LoVo (cell line): ENCODE measurements at regions not wholly inside any gene's neighbourhood (a gene's known extent, or its start where the extent isn't known, plus 50 kb on each side); places are given as distances from the start of the nearest gene placed in this dataset.
"Not testable (repeated sequence)": the region's sequence is repeated elsewhere in the genome, so short reads cannot be mapped to it uniquely, and the experiment has no call there.

Source experiments
- DNase-seq: peaks from one replicate; pipeline ENCODE4 v3.0.0-alpha.2; 2016; ENCODE audit warnings: low spot score

GRCh38 chr1:30250338-30250983 is 472.9 kb downstream of the MATN1 start:
- no peak for DNase-seq

- DNase-seq, result no peak
Measured at GRCh38 chr1:30249446-30250337, 473.7 kb downstream of the MATN1 start.

GRCh38 chr1:30248774-30249173 is 474.6 kb downstream of the MATN1 start:
- DNase-seq, result no peak

GRCh38 chr1:30248373-30248772 is 475.0 kb downstream of the MATN1 start:
- no peak for DNase-seq

- DNase-seq, result no peak
Measured at GRCh38 chr1:30244801-30245200, 478.6 kb downstream of the MATN1 start.

GRCh38 chr1:30242722-30243457 is 480.5 kb downstream of the MATN1 start:
- no peak for DNase-seq

GRCh38 chr1:30242168-30242567 is 481.2 kb downstream of the MATN1 start:
- no peak for DNase-seq

GRCh38 chr1:30241681-30242080 is 481.7 kb downstream of the MATN1 start:
- DNase-seq, result no peak

GRCh38 chr1:30234091-30234490 is 489.3 kb downstream of the MATN1 start:
- no peak for DNase-seq

- peak; percentile 4 for DNase-seq
Measured at GRCh38 chr1:30232288-30232899, 491.0 kb downstream of the MATN1 start.

GRCh38 chr1:30229960-30230359 is 493.4 kb downstream of the MATN1 start:
- no peak for DNase-seq

- no peak for DNase-seq
Measured at GRCh38 chr1:30229557-30229956, 493.8 kb downstream of the MATN1 start.

- DNase-seq, result no peak
Measured at GRCh38 chr1:30226648-30227047, 496.7 kb downstream of the MATN1 start.

- DNase-seq, result no peak
Measured at GRCh38 chr1:30225357-30225756, 498.0 kb downstream of the MATN1 start.

GRCh38 chr1:30219675-30220074 is 503.7 kb downstream of the MATN1 start:
- no peak for DNase-seq

GRCh38 chr1:30218438-30218837 is 504.9 kb downstream of the MATN1 start:
- no peak for DNase-seq

- DNase-seq, result no peak
Measured at GRCh38 chr1:30216602-30217001, 506.8 kb downstream of the MATN1 start.

- no peak for DNase-seq
Measured at GRCh38 chr1:30213936-30214335, 509.4 kb downstream of the MATN1 start.

GRCh38 chr1:30207962-30208361 is 515.4 kb downstream of the MATN1 start:
- DNase-seq, result not testable (repeated sequence)

GRCh38 chr1:30206631-30207030 is 516.8 kb downstream of the MATN1 start:
- DNase-seq, result not testable (repeated sequence)

GRCh38 chr1:30204916-30205315 is 518.5 kb downstream of the MATN1 start:
- not testable (repeated sequence) for DNase-seq

- no peak for DNase-seq
Measured at GRCh38 chr1:30201015-30201414, 522.4 kb downstream of the MATN1 start.
